GM03348 (cell line): ENCODE measurements at regions not wholly inside any gene's neighbourhood (a gene's known extent, or its start where the extent isn't known, plus 50 kb on each side); places are given as distances from the start of the nearest gene placed in this dataset.
A peak's percentile ranks its signal among the peaks of the same experiment; 100 is the strongest.

ENCODE experiments used
- DNase-seq: peaks from one replicate; pipeline ENCODE4 v3.0.0; 2012; ENCODE audit warnings: low spot score

DNA sequence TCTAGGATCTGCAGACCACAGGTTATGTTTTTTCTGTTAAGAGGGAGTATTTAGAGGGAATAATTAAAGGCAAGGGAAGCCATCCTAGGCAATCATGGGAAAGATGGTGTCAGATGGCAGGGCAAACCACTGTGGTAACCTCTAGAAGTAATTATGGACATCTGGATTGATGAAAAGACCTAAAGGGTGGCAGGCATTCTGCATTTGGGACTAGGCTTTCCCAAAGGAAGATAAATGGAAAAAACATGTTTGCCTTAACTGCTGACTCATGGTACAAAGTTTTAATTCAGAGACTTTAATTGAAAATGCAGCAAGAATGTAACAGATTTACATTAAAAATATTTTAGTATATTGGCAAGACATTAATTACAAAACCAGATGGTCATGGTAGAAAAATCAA lies 88.1 kb downstream of the TMEM30B start:
- DNase-seq, result peak; percentile 49

DNA sequence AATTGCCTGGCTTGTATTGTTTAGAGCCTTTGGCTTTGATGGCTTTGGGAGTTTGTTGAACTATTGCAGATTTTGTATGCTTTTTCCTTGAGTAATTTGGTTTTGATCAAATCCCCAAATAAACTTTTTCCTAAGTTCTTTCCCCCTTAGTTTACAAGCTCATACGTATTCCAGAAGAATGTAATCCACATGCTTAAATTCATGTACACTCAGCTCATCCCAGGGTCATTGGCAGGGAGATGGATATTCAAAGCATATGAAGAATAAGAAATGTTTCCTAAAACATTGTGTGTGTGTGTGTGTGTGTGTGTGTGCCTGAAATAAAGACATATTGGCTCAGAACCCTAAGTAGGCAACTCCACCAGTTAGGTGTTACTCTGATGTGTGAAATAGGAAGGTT lies 89.4 kb downstream of the TMEM30B start:
- no peak for DNase-seq

DNA sequence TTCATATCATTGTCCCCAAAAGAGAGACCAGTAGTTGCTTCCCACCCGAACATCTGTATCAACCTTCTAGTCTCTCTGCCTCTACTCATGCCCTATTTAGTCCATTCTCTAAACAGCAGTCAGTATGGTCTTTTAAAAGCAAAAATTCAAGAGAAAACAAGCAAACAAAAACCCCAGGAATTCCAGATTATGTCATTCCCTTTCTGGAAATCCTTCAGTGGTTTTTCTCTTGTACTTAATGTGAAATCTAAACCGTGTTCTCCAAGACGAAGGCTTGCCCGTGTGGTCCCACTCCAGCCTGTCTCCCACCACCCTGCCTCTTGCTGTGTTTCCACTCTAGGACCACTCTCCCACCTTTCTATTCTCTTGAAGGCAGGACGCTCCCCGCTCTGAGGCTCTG lies 90.8 kb downstream of the TMEM30B start:
- DNase-seq, result no peak

DNA sequence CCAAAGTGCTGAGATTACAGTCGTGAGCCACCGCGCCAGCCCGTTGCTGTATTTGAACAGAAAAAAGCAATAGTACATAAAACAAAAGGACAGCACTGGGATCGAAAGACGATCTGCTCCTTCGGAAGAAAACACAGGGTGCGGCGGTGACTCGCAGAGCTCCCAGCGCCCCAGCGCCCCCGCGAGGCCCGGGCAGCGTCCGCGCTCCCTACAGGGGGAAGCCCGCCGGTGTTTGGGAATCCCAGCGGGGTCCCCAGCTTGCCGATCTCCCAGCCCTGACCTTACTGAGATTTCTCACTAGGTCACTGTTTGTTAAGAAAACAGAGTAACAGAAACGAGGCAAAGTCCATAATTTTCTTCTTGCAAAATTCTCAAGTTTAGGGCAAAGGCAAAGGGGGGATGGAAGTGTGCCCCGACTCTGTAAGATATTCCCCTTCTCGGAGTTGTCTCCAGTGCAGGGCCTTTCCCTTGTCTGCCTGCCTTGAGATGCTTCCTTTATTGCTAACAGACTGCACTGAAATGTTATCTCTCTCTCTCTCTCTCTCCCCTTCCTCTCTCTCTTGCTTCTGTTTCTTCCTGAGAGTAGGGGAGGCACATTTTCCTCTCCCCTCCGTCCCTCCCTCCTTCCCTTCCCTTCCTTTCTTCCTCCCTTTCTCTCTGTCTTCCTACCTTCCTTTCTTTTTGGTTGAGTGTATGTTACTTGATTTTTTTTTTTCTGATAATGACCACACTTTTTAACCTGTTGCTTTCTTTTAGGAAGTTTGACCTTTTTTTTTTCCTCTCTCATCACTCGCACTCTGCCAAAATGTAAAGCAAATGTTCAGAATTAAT lies 91.9 kb downstream of the TMEM30B start:
- peak; percentile 91 for DNase-seq

DNA sequence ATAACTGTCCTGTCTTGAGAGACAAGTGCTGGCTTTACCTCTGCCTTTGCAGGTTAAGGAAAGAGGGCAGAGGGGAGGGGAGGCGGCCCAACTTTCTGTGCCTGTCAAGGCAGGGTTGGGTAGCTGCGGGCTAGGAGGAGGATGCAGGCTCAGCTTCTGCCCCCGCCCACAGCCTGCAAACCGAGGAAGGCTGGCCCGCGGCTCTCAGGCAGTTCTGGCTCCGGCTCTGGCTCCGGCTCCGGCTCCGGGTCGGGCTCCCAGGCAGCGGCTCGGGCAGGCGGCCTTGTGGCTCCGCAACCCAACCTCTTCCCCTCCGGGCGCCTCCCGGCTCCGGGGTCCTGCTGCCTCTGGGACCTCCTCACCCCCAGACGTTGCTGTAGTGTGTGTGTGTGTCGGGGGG lies 92.9 kb downstream of the TMEM30B start:
- DNase-seq, result peak; percentile 78

DNA sequence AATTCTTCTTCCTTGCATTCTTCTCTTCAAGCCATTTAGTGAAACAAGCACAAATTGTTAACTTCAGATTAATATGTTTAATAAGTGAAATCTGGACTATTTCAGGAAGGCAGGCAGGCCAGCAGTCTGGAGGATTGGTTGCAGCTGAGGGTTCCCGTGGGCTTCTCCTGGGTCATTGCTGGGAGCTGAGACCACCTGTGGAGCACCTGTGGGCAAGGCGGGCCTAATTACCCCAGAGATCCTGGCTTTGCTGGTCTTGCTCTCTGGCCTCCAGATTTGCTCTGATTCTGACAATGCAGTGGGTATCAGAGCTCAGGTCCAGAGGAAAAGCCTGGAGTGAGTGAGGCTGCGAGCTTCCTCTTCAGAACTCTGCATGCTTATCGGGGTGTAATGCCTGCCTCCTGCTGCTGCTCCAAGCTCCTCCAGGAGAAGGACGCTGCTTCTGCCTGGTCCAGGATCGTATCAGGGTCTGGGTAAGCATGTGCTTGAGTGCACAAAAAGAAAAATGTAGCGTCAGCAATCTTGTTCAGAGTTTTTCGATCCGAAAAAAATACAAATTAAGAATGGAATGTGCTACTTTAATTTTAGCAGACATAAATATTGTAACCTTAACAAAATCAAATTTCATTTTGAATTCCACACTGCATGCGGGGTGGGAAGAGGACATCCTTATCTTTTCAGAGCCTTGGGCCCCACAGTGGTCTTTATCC lies 93.8 kb downstream of the TMEM30B start:
- no peak for DNase-seq

DNA sequence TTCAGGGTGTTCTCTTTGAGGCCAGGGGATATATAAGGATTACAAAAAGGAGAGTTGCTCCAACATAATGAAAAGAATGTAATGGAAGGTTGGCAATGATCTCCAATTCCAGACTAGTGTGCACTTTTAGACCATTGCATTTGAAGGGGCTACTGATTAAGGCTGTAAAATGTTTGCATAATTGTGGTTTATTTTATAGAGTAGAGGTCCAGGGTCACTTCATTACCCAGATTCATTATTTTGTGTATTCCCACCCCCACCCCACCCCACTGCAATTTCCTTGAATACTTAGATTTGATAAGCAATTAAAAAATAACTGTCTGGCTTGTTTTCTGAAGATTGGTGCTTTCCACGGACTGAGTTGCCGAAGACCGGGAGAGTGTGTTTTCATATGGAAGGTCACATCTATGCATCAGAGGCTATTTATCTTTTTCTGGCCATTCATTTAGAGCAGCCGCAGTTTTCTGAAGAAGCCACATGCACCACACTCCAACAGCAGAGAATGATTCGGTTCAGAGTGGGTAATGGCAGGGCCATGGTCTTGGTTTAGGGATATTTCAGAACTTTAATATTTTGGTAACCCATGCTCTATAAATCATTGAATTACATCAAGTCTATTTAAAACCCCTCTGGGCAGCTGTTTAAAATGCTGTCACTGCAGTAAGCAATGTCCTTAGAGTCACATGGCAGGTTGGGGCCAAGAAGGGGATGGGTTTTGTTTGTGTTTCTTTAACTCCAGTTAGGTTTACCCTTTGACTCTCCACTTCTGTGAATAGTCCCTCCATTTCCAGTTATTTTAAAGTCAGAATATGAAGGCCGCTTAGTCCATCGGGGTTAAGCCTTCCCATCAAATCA lies 94.6 kb downstream of the TMEM30B start:
- no peak for DNase-seq

DNA sequence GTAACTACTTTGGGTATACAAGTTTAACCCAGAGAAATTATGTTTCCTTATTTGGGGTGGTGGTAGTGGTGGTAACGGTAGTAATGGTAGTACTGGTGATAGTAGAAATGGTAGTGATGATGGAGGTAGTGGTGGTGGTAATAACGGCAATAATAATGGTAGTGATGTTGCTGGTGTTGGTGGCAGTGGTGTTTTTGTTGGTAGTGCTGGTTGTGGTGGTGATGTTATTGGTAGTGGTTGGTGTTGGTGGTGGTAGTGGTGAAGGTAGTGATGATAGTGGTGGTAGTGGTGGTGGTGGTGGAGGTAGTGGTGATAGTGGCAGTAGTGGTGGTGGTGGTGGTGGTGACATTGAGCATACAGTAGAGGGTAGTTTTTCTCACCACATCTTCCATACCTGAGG lies 95.6 kb downstream of the TMEM30B start:
- no peak for DNase-seq

DNA sequence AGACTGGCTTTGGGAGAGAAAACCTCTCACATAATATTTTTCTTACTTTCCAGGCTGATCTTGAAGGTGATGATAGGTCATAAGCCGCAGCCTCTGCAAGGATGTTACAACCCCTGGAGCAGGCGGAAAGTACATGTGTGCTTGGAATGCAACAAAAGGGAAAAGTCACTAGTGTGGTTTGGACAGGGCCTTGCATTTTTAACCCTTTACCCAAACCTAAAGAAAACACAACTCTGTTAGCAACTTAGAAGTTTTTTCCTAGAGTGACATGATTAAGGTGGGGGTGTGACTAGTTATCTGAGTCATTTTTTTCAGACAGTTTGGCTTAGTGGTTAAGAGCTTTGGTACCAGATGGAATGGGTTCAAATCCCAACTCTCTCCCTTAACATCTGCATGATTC lies 97.0 kb downstream of the TMEM30B start:
- peak; percentile 78 for DNase-seq

DNA sequence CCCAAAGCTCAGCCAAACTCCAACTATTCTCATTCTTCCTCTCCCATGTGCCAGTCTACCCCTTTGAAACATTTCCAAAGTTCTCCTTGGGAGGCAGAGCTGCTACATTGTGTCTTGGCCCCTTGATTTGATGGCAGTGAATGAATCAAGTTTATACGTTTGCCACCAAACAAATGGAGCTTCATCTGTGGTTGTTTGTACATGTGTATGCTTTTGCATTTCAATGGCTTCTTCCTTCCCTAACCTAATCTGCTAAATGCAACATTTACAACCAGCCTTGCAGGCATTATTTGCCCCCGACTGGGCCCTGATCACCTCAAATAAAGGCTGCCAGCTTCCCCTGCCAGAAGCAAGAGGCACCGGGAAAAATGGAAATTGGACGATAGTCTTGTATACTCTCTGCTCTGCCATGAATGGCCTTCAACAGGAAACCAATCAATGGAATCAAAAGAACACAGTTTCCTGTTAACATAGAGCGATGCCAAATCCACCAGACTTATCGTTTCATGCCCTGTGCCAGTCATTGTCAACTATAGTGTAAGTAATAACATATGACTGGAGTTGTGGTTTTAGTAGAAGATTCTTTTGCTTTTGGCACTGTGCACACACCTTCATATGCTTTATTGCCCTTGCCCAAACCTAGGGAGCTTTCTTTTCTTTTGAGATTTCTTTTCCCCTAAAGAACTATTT lies 97.8 kb downstream of the TMEM30B start:
- no peak for DNase-seq

DNA sequence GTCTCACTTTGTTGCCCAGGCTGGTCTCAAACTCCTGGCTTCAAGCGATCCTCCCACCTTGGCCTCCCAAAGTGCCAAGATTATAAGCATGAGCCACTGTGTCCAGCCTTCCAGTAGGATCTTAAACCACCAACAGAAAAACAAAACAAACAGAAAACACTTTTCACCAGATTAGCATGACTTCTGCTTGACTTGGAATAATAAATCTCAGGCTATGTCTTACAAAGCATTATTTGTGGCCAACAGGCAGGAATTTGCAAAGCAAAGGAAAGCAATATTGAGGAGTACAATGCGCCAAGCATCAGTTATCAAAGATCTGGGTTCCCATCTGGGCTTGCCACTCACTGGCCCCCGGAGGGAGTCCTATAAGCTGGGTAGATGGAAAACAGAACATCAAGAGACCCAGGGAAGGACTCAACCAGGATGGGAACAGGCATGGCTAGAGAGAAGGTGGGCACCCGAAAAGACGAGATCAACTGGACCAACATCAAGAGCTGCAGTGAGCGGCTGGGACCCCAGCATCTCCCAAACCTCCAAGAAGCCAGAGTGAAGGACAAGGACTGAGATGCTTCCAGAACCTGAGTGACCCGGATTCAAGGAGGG lies 101.2 kb downstream of the TMEM30B start:
- no peak for DNase-seq

DNA sequence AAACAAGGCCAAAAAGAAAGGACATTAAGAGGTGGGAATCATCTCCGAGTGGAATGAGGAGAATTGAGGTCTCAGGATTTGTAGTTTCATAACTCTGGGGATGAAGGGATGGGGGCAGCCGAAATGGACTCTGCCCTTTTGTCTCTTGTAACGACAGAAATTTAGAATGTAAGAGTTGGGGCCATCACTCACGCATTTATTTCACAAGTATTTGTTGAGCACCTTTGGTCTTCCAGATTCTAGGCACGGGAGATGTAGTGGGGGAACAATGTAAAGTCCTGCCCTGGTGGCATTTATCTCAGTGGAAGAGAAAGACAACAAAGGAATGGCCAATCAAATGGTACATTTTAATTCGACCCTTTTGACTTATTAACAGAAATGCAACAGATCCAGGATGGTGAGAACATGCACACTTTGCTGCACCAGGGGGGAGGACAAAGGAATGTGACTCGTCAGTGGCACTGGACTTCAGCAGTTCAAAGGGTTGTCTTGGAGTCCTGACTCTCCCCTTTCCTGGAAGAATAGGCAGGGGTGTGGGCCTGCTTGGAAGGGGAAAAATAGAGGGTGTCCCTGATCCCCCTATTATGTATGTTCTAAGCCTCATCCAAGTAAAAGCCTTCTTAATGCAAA lies 102.0 kb downstream of the TMEM30B start:
- DNase-seq, result no peak

DNA sequence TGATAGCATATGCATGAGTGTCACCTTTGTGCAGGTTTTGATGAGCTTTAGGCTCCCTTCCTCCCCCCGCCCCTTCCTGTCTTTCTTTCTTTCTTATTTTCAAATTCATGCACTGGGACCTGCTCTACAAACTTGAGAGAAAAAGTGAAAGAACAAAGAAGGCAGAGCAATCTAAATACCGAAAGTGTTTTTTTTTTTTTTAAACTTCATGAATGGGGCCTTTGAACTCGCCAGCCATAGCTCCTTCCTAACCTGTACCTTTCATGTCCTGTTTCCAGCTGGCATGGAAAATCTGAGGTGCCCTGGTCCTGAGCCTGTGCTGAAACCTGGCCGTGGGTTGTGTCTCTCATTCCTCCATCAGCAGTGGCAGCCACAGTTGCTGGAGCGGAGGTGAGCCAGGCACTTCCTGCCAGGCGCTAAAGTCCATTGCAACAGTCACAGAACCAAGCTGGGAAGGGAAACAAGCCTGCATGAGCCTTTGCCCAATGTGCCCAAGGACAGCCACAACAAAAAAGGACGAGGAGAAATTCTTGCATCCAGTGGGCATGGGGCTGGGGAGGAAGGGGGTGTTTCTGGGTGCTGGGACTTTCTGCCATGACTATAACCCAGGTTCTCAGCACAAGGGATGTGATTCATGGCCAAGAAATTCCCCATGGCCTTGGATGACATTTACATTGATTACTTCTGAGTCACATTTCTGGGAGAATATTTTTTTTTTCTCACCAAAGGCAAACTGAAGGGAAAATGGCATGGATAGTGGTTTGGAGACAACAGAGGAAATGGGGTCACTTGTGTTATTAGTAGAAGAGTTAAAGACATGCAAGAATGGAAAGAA lies 102.7 kb downstream of the TMEM30B start:
- DNase-seq, result peak; percentile 83

DNA sequence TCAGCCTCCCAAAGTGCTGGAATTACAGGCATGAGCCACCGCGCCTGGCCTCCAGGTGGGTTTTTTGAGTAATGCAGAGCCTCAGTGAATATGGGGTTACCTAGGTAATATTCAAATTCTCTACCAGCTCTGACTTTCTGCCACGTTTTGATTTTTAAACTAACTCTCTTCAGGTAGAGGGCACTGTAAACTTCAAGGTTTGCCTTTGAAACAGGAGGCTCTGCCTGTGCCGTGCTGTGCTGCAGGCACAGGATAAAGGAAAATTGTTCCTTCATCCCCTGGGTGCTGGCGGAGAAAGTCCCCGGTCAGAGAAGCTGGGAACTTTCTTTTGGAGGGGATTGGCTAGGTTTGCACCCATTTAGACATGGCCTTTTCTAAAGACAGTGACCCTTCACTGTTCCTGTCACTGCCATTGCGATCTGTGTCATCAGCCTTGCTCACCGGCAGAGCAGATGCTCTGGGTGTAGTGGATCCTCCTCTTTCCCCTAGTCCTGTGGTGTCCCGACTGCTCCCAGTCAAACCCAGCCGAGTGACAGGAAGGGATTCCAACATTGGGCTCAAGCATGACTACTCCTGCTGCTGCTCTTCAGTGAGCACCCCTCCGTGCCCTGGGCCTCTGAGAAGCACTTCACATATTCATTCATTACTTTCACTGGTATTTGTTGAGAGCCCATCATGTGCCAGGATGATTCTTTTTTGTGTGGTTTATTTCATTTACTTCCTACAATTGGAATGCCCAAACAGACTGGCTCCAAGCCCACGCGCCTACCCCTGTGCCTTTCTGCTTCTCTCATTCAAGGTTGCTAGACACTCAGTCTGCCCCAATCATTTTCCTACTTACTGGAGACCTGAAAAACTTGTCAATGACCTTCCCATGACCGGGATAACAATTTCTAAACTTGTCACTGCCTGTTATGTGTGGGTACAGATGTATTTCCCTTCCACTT lies 103.6 kb downstream of the TMEM30B start:
- DNase-seq, result no peak

DNA sequence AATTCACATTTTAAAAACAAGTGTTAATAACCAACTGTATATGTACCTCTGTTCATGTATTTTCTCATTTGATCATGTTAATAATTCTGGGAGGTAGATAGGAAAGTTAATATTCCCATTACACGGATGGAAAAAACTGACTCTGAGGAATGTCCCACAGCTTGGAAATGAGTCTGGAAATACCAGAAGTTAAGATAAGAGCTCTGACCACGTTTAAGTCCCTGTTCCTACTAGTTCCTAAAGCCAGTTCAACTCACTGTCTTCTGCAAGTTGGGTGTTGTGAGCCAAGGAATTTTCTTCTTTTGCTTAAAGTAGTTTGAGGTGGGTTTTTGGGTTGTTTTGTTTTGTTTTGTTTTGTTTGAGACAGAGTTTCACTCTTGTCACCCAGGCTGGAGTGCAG lies 104.5 kb downstream of the TMEM30B start:
- no peak for DNase-seq

DNA sequence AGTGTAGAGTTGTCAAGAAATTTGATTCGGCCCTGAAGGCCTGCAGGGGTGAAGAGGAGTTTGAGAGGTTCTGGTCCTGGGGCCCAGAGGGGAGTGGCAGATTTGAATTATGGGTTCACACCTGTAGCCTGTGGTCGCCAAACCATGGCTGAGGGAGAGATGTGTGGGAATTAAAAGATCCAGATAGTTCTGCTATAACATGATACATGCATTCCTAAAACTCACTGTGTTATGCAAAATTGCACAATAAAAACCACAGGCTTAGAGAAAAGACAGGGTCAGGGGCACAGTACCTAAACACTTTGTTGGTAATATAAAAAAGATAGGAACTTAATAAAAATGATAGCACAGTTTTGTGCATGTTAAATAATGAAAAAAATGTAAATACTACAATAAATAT lies 106.2 kb downstream of the TMEM30B start:
- DNase-seq, result peak; percentile 55

DNA sequence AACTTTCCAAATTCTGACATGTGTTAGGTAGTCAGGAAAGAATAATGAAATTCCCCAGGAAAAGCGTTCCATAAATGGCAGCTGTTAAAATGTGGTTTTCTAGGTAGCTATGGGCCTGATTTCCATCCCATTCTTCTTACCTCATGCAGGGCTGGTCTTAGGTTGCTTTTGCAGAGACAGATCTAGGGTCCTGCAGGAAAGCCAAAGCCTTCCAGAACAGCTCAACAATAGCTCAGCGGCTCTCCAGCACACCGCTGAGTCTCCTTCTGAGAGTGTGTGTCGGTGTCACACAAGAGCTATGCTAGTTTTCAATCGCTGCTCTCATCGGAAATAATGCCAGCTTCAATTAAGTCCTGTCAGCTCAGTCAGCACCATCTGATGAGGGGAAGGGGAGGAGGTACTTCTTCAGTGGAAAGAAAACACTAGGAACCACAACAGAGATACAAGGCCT lies 106.7 kb downstream of the TMEM30B start:
- DNase-seq, result no peak

DNA sequence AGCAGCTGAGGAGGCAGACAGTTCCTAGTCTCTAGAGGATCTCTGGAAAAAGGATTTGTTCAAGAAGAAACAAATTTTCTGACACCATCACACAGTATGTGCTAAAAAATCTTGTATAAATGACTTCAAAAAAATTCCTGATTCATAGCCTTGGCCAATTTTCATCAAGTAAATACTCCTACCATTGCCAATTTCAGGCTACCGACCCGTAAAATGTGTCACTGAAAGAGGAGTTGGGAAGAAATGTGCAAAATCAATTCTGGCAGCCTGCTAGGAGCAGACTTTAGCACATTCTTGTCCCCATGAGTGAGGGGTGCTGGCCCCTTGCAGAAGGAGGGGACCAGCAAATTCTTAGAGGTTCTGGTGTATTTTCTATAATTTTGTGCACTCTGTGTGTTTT lies 109.4 kb downstream of the TMEM30B start:
- no peak for DNase-seq

DNA sequence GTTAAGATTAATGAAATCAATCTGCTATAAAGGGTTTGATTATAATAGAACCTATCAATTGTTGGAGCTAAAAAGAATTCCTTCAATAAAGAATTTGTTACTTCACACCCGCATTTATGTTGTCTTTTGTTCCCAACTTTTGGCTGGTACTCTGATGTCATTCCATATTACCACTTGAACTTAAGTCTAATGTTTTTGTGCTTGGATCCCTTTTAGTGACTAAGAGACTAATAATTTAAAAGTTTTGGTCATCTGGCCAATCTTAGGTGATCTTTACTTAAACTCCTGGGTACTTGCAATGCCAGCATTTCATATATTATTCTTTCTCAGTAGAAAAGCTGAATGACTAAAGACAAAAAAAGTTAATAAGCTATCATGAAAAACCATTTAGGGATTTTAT lies 113.0 kb downstream of the TMEM30B start:
- DNase-seq, result no peak
